ENCODE measurements at regions not wholly inside any gene's neighbourhood (a gene's known extent, or its start where the extent isn't known, plus 50 kb on each side); places are given as distances from the start of the nearest gene placed in this dataset.
A peak's percentile ranks its signal among the peaks of the same experiment; 100 is the strongest.
"Not testable (repeated sequence)": the region's sequence is repeated elsewhere in the genome, so short reads cannot be mapped to it uniquely, and the experiment has no call there.

GRCh38 chr3:59240666-59241255 is 190.9 kb upstream of the CFAP20DC start:
- no peak for DNase-seq (ENCODE audit: low read depth, low spot score)
- in situ Hi-C loops (cut with HindIII; ENCODE audit: low sequenced_read_pairs): no loop called here
- no peak for TF ChIP-seq CTCF (IDR thresholded peaks at IDR 0.05; ENCODE audit: low read depth, low read length)
- H3K4me3 ChIP-seq (ENCODE audit: low read depth, low read length): no peak overlapping the region

- TF ChIP-seq CTCF (IDR thresholded peaks at IDR 0.05; ENCODE audit: low read depth, low read length): no peak
- H3K4me3 ChIP-seq (ENCODE audit: low read depth, low read length): no peak overlapping the region
- DNase-seq (ENCODE audit: low read depth, low spot score): peak; percentile 36
- in situ Hi-C loops (cut with HindIII; ENCODE audit: low sequenced_read_pairs): no loop called here
Measured at GRCh38 chr3:59237121-59237520, 187.3 kb upstream of the CFAP20DC start.

GRCh38 chr3:59235634-59236012 is 185.8 kb upstream of the CFAP20DC start:
- in situ Hi-C loops (cut with HindIII; ENCODE audit: low sequenced_read_pairs): no loop called here
- H3K4me3 ChIP-seq (ENCODE audit: low read depth, low read length): no peak overlapping the region
- DNase-seq (ENCODE audit: low read depth, low spot score): no peak
- TF ChIP-seq CTCF (IDR thresholded peaks at IDR 0.05; ENCODE audit: low read depth, low read length): no peak

GRCh38 chr3:59234884-59235633 is 185.2 kb upstream of the CFAP20DC start:
- in situ Hi-C loops (cut with HindIII; ENCODE audit: low sequenced_read_pairs): no loop called here
- no peak overlapping the region for H3K4me3 ChIP-seq (ENCODE audit: low read depth, low read length)
- no peak for DNase-seq (ENCODE audit: low read depth, low spot score)

GRCh38 chr3:59230379-59230778 is 180.6 kb upstream of the CFAP20DC start:
- in situ Hi-C loops (cut with HindIII; ENCODE audit: low sequenced_read_pairs); DNase-seq (ENCODE audit: low read depth, low spot score); H3K4me3 ChIP-seq (ENCODE audit: low read depth, low read length): not testable (repeated sequence)

More at GRCh38 chr3:59234884-59235633, 185.2 kb upstream of the CFAP20DC start:
- no peak for TF ChIP-seq CTCF (IDR thresholded peaks at IDR 0.05; ENCODE audit: low read depth, low read length)

- in situ Hi-C loops (cut with HindIII; ENCODE audit: low sequenced_read_pairs): no loop called here
Measured at GRCh38 chr3:59213860-59214259, 164.0 kb upstream of the CFAP20DC start.

More at GRCh38 chr3:59213860-59214259, 164.0 kb upstream of the CFAP20DC start:
- H3K4me3 ChIP-seq (ENCODE audit: low read depth, low read length): no peak overlapping the region
- DNase-seq (ENCODE audit: low read depth, low spot score): no peak
- no peak for TF ChIP-seq CTCF (IDR thresholded peaks at IDR 0.05; ENCODE audit: low read depth, low read length)
